HFFc6 (cell line): ENCODE measurements at regions not wholly inside any gene's neighbourhood (a gene's known extent, or its start where the extent isn't known, plus 50 kb on each side); places are given as distances from the start of the nearest gene placed in this dataset.
A peak's percentile ranks its signal among the peaks of the same experiment; 100 is the strongest.

Experiments
- DNase-seq: peaks from one replicate; pipeline ENCODE4 v3.0.0-alpha.2; 2018
- H3K27ac Mint-ChIP-seq: 2 replicates; pipeline ENCODE4 v1.8.0; 2020; ENCODE audit warnings: mild to moderate bottlenecking, mixed read lengths
- H3K27me3 Mint-ChIP-seq: 2 replicates; pipeline ENCODE4 v1.8.0; 2021; ENCODE audit warnings: mild to moderate bottlenecking, moderate library complexity, mixed read lengths; ENCODE audit not compliant: insufficient read depth
- H3K36me3 Mint-ChIP-seq: 2 replicates; pipeline ENCODE4 v1.8.0; 2021; ENCODE audit warnings: low read depth, mixed read lengths
- H3K4me1 Mint-ChIP-seq: 2 replicates; pipeline ENCODE4 v1.8.0; 2020; ENCODE audit warnings: low read depth, mixed read lengths
- H3K4me3 Mint-ChIP-seq: 2 replicates; pipeline ENCODE4 v1.8.0; 2020; ENCODE audit warnings: mild to moderate bottlenecking, moderate library complexity, mixed read lengths
- H3K9me3 Mint-ChIP-seq: 2 replicates; pipeline ENCODE4 v1.8.0; 2020; ENCODE audit warnings: mild to moderate bottlenecking, mixed read lengths
- CTCF ChIP-seq: fragments of 200-600 bp; sonication (generic); IDR thresholded peaks from 2 replicates; pipeline ENCODE4 v1.5.0; 2021; ENCODE audit warnings: antibody characterized with exemption, mild to moderate bottlenecking

GRCh38 chr2:196328088-196328680, 156.8 kb upstream of the STK17B start:
- H3K36me3 Mint-ChIP-seq = no peaks in the 10 kb centered on the region
- no peak overlapping the region for H3K27ac Mint-ChIP-seq
- peaks cover 59% of the 10 kb centered on the region for H3K4me1 Mint-ChIP-seq
- DNase-seq = no peak
- H3K9me3 Mint-ChIP-seq = no peaks in the 10 kb centered on the region
- H3K4me3 Mint-ChIP-seq = no peak overlapping the region
- TF ChIP-seq CTCF = no peak
- no peaks in the 10 kb centered on the region for H3K27me3 Mint-ChIP-seq

- Mint-ChIP-seq H3K4me1 (peaks cover 54% of the 10 kb centered on the region), H3K9me3 (no peaks in the 10 kb centered on the region), H3K27ac (no peak overlapping the region), H3K36me3 (no peaks in the 10 kb centered on the region), H3K27me3 (no peaks in the 10 kb centered on the region), H3K4me3 (no peak overlapping the region)
- no peak for TF ChIP-seq CTCF
- no peak for DNase-seq
Measured at GRCh38 chr2:196329959-196330358, 158.6 kb upstream of the STK17B start.

GRCh38 chr2:196330645-196331044, 159.3 kb upstream of the STK17B start:
- no peaks in the 10 kb centered on the region for H3K36me3 Mint-ChIP-seq
- peaks cover 54% of the 10 kb centered on the region for H3K4me1 Mint-ChIP-seq
- H3K9me3 Mint-ChIP-seq = no peaks in the 10 kb centered on the region
- no peak for DNase-seq
- no peaks in the 10 kb centered on the region; the same call in 1 of the 2 replicates for H3K27me3 Mint-ChIP-seq
- H3K27ac Mint-ChIP-seq = peak overlapping the region; percentile 77
- no peak overlapping the region; the same call in 1 of the 2 replicates for H3K4me3 Mint-ChIP-seq
- TF ChIP-seq CTCF = no peak

- H3K4me3 Mint-ChIP-seq = peak overlapping the region; percentile 16
Measured at GRCh38 chr2:196331143-196331542, 159.8 kb upstream of the STK17B start.

GRCh38 chr2:196331851-196332250, 160.5 kb upstream of the STK17B start:
- H3K4me1 Mint-ChIP-seq = peaks cover 60% of the 10 kb centered on the region
- no peaks in the 10 kb centered on the region for H3K9me3 Mint-ChIP-seq
- no peaks in the 10 kb centered on the region; the same call in 1 of the 2 replicates for H3K27me3 Mint-ChIP-seq
- DNase-seq = no peak
- peak overlapping the region; percentile 77 for H3K27ac Mint-ChIP-seq
- H3K4me3 Mint-ChIP-seq = peak overlapping the region; percentile 16
- no peak for TF ChIP-seq CTCF
- H3K36me3 Mint-ChIP-seq = no peaks in the 10 kb centered on the region

More at GRCh38 chr2:196331143-196331542, 159.8 kb upstream of the STK17B start:
- Mint-ChIP-seq H3K4me1 (peaks cover 54% of the 10 kb centered on the region), H3K9me3 (no peaks in the 10 kb centered on the region), H3K27me3 (no peaks in the 10 kb centered on the region; the same call in 1 of the 2 replicates), H3K36me3 (no peaks in the 10 kb centered on the region), H3K27ac (peak overlapping the region; percentile 77)
- DNase-seq = peak; percentile 76
- no peak for TF ChIP-seq CTCF

GRCh38 chr2:196333397-196333796, 162.0 kb upstream of the STK17B start:
- TF ChIP-seq CTCF = no peak
- no peak overlapping the region for H3K4me3 Mint-ChIP-seq
- no peak for DNase-seq
- H3K27ac Mint-ChIP-seq = no peak overlapping the region
- H3K27me3 Mint-ChIP-seq = no peaks in the 10 kb centered on the region; the same call in 1 of the 2 replicates
- no peaks in the 10 kb centered on the region for H3K36me3 Mint-ChIP-seq
- H3K9me3 Mint-ChIP-seq = no peaks in the 10 kb centered on the region
- H3K4me1 Mint-ChIP-seq = peaks cover 65% of the 10 kb centered on the region
